Stomach (tissue), 8 donors: ENCODE measurements at regions not wholly inside any gene's neighbourhood (a gene's known extent, or its start where the extent isn't known, plus 50 kb on each side); places are given as distances from the start of the nearest gene placed in this dataset.

ENCODE experiments used
- DNase-seq, 2 donors: peaks; one replicate each; pipeline versions ENCODE4 v3.0.0 to v3.0.0-alpha.2; 2013 to 2019
- H3K27ac ChIP-seq, 5 donors: fragments of 200-600 bp in 4 of 5; sonication (generic) in 4 of 5; one replicate each; pipeline ENCODE4 v1.5.1; 2013 to 2019; ENCODE audit warnings: mild to moderate bottlenecking in 1 of 5, moderate library complexity in 1 of 5
- H3K27me3 ChIP-seq, 3 donors: fragments of 200-600 bp; sonication (generic); one replicate each; pipeline ENCODE4 v1.5.1; 2017 to 2019; ENCODE audit warnings: mixed run types in 1 of 3
- H3K36me3 ChIP-seq, 4 donors: fragments of 200-600 bp; sonication (generic); 1 replicate in 3 of 4; 2 replicates in 1 of 4; pipeline ENCODE4 v1.5.1; 2016 to 2019
- H3K4me1 ChIP-seq, 4 donors: fragments of 200-600 bp; sonication (generic); one replicate each; pipeline ENCODE4 v1.5.1; 2016 to 2019
- H3K4me3 ChIP-seq, 4 donors: fragments of 200-600 bp; sonication (generic) in 3 of 4; one replicate each; pipeline ENCODE4 v1.5.1; 2016 to 2019; ENCODE audit warnings: mild to moderate bottlenecking in 1 of 4
- H3K9me3 ChIP-seq, 4 donors: fragments of 200-600 bp; sonication (generic); one replicate each; pipeline ENCODE4 v1.5.1; 2016 to 2019
- EP300 ChIP-seq: sonication (generic); formaldehyde crosslinking; IDR thresholded peaks from one replicate; pipeline ENCODE4 v1.6.1; 2017; ENCODE audit warnings: antibody characterized with exemption
- POLR2A ChIP-seq, 4 donors: fragments of 450-650 bp; IDR thresholded peaks; one replicate each; pipeline ENCODE4 v1.6.1; 2016; ENCODE audit warnings: antibody characterized with exemption in 4 of 4, control low read depth in 2 of 4, mild to moderate bottlenecking in 1 of 4, moderate library complexity in 1 of 4
- POLR2AphosphoS5 ChIP-seq, 3 donors: sonication (generic); formaldehyde crosslinking; IDR thresholded peaks; one replicate each; pipeline ENCODE4 v1.6.1; 2016; ENCODE audit warnings: antibody characterized with exemption in 3 of 3
- WGBS, 5 donors: extraction: QIAGEN DNeasy Blood & Tissue Kit in 3 of 5; methylation state at CpG; one replicate each; pipeline versions ENCODE4 v1.1.5 to v1.1.7; 2013 to 2018; 5-methylcytosine and 5-hydroxymethylcytosine counted together
- intact Hi-C: fragments of 100-400 bp; cut with DNase I; formaldehyde crosslinking; loops from one replicate; pipeline ENCODE4 v1.15.1; 2023; ENCODE audit warnings: low total_unique reads
- TF ChIP-seq, protein P1 (sequence below), 7 experiments: fragments of 450-650 bp in 4 of 7; fragments of 200-600 bp in 3 of 7; sonication (generic) in 3 of 7; IDR thresholded peaks; one replicate each; pipeline ENCODE4 v1.5.1; 2016 to 2019; ENCODE audit warnings: antibody characterized with exemption in 7 of 7, control low read depth in 2 of 7, mild to moderate bottlenecking in 1 of 7
- donor health status: healthy with polysubstance abuse.
- donor health status: Bipolar disorder and iron deficiency.
- donor health status: healthy.

DNA sequence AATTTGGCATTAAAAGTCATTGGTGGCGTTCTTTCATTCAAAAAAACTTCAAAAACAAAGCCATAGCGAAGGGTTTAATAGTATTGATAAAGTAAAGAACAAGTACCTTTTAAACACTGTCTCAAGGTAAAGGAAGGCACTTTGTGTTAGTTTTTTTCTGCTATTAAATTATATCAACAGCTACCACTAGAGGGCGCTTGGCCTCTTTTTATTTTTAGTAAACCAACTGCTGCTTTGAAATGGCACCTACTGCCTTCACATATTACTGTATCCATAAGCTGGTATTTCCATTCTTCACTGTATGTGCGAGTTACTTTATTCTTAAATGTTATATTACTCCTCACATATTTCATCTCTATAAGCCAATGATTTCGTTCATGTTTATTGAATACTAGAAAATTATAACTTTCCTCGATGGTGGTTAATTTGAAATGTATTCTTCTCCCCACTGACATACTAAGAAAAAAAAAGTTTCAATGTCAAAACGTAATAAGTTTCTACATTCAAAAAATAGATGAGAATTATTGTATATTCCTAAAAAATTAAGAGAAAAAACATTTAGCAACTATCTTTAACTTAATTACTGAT is 125.7 kb upstream of the CXADR start:
- WGBS, 5 donors, result 16 to 21% (median 16%) methylated on average over 7 of the region's 7 CpGs
- TF ChIP-seq POLR2A (IDR thresholded peaks at IDR 0.05) (no peak), EP300 (no peak), POLR2AphosphoS5 (IDR thresholded peaks at IDR 0.05) (no peak)
- TF ChIP-seq, protein P1, sequence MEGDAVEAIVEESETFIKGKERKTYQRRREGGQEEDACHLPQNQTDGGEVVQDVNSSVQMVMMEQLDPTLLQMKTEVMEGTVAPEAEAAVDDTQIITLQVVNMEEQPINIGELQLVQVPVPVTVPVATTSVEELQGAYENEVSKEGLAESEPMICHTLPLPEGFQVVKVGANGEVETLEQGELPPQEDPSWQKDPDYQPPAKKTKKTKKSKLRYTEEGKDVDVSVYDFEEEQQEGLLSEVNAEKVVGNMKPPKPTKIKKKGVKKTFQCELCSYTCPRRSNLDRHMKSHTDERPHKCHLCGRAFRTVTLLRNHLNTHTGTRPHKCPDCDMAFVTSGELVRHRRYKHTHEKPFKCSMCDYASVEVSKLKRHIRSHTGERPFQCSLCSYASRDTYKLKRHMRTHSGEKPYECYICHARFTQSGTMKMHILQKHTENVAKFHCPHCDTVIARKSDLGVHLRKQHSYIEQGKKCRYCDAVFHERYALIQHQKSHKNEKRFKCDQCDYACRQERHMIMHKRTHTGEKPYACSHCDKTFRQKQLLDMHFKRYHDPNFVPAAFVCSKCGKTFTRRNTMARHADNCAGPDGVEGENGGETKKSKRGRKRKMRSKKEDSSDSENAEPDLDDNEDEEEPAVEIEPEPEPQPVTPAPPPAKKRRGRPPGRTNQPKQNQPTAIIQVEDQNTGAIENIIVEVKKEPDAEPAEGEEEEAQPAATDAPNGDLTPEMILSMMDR (IDR thresholded peaks at IDR 0.05), result peak in 5 of 7 experiments; percentile 48 to 86 (median 69)
- no peaks in the 10 kb centered on the region for H3K36me3 ChIP-seq
- H3K27me3 ChIP-seq, result no peaks in the 10 kb centered on the region
- H3K4me1 ChIP-seq, result no peaks in the 10 kb centered on the region
- peak; percentile 54 to 87 for DNase-seq
- H3K4me3 ChIP-seq, result no peak overlapping the region
- peaks cover 0 to 9% (median 5%) of the 10 kb centered on the region in 4 donors for H3K9me3 ChIP-seq
- H3K27ac ChIP-seq, result no peak overlapping the region
- intact Hi-C loops, result loop anchor here (5.0 kb wide), 1 partner anchor 195 kb away; no protein-coding TSS in a partner anchor

DNA sequence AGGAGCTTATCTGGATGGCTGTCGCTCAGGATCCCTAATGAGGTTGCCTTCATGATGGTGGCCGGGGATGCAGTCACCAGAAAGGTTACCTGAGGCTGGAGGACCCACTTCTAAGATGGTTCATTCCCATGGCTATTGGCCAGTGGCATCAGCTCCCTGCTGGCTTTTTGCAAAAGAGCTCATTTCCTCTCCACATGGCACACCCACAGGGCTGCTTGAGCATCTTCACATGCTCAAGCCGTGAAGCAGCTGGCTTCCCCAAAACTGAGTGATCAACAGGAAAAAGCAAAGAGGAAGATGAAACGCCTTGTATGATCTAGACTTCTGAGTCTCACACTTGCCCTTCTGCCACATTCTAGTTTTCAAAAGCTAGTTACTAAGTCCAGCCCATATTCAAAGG is 124.6 kb upstream of the CXADR start:
- Histone ChIP-seq H3K4me3 (no peak overlapping the region), H3K36me3 (no peaks in the 10 kb centered on the region), H3K9me3 (no peaks in the 10 kb centered on the region), H3K4me1 (no peaks in the 10 kb centered on the region), H3K27me3 (no peaks in the 10 kb centered on the region), H3K27ac (no peak overlapping the region)
- no peak for DNase-seq
- TF ChIP-seq EP300 (no peak), POLR2A (IDR thresholded peaks at IDR 0.05) (no peak), POLR2AphosphoS5 (IDR thresholded peaks at IDR 0.05) (no peak)
- TF ChIP-seq, protein P1 (IDR thresholded peaks at IDR 0.05), result no peak
- WGBS, 5 donors, result 73 to 85% (median 80%) methylated on average over 4 of the region's 4 CpGs
- intact Hi-C loops, result loop anchor here (5.0 kb wide), 1 partner anchor 194 kb away; no protein-coding TSS in a partner anchor

DNA sequence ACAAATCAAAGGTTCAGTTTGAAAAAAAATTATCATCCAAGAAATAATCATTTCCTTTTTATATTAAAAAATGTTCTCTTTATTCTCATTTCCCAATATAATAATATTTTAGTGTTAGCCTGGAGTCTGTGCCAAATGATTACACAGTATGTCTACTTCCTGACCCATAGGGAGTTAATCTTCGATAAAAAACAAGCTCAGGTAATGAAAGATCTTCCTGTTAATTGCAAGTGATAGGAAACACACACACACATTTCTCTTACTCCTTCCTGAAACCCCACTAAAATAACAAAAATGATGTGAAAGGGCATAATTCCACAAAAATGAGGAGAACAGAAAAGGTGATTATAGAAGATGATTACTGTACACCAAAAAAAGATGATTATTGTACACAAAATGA is 123.5 kb upstream of the CXADR start:
- intact Hi-C loops, result loop anchor here (5.0 kb wide), 1 partner anchor 193 kb away; no protein-coding TSS in a partner anchor
- no peaks in the 10 kb centered on the region for H3K4me1 ChIP-seq
- H3K27me3 ChIP-seq, result no peaks in the 10 kb centered on the region
- H3K4me3 ChIP-seq, result no peak overlapping the region
- H3K9me3 ChIP-seq, result no peaks in the 10 kb centered on the region
- no peak for TF ChIP-seq POLR2A (IDR thresholded peaks at IDR 0.05)
- TF ChIP-seq, protein P1 (IDR thresholded peaks at IDR 0.05), result no peak
- TF ChIP-seq POLR2AphosphoS5 (IDR thresholded peaks at IDR 0.05), result no peak
- TF ChIP-seq EP300, result no peak
- WGBS, 5 donors, result 32 to 53% (median 41%) methylated on average over 1 of the region's 1 CpG
- no peaks in the 10 kb centered on the region for H3K36me3 ChIP-seq
- no peak overlapping the region for H3K27ac ChIP-seq
- no peak for DNase-seq

DNA sequence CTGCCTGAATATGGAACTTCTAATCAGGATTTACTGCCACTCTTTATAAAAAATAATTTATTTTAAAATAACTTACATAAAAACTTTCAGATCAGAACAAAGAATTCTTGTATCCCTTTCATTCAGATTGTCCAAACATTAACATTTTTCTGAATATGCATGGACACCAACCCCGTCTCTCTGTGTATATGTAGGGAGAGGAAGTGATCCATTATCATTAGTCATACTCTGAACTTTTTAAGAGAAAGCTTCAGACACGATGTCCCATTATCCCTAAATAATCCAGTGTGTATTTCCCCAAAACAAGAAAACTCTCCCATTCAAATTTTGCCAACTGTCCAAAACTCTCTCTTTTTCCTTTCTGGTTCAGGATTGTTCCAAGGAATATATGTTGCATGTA is 122.3 kb upstream of the CXADR start:
- intact Hi-C loops, result no loop called here
- no peaks in the 10 kb centered on the region for H3K36me3 ChIP-seq
- 52 to 76% (median 62%) methylated on average over 2 of the region's 2 CpGs for WGBS, 5 donors

More for the DNA sequence above, 122.3 kb upstream of the CXADR start:
- H3K27ac ChIP-seq, result no peak overlapping the region
- no peak for TF ChIP-seq EP300
- no peak for TF ChIP-seq POLR2AphosphoS5 (IDR thresholded peaks at IDR 0.05)
- TF ChIP-seq, protein P1 (IDR thresholded peaks at IDR 0.05), result no peak
- H3K4me3 ChIP-seq, result no peak overlapping the region
- H3K4me1 ChIP-seq, result no peaks in the 10 kb centered on the region
- DNase-seq, result no peak
- no peaks in the 10 kb centered on the region for H3K9me3 ChIP-seq
- no peaks in the 10 kb centered on the region for H3K27me3 ChIP-seq
